ENCODE measurements at regions not wholly inside any gene's neighbourhood (a gene's known extent, or its start where the extent isn't known, plus 50 kb on each side); places are given as distances from the start of the nearest gene placed in this dataset.

DNA sequence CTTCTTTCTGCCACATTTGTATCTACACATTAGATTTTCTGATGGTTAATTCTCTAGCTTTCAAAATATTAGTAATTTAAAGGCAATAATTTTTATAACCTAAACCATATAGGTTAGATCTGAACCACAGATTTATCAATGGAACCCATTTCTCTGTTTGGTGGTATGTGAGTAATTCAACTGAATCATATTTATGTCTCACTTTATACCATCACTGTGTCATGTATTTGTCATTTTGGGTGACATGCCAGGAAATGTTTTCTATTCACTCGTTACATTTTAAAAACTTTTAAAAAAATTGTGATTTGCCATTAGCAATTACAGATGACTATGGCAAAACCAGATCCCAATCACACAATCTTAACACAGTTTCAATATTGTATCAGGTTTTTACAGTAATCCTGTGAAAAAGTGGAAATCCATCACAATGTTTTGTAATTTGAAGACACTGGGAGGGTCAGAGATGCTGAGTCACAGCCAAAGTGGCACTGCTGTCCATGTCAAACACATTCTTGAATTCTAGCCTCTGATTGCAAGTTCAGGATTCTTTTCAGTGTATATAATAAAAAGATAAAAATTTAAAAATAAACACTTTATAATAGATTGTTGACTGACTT lies 356.0 kb upstream of the RBMS3 start (continued):
- TF ChIP-seq HDAC6 (IDR thresholded peaks at IDR 0.05; ENCODE audit: low read depth, low read length) = no peak
- TF ChIP-seq CHD1 (IDR thresholded peaks at IDR 0.05; ENCODE audit: low read depth, low read length) = no peak
- TF ChIP-seq PHF8 (conservative IDR thresholded peaks at IDR 0.05; ENCODE audit: low read depth, low read length) = no peak
- no peak for TF ChIP-seq POLR2A (IDR thresholded peaks at IDR 0.05; ENCODE audit: control extremely low read depth in 1 of 2, low read depth in 2 of 2, low read length in 2 of 2)
- no peak for TF ChIP-seq YY1 (IDR thresholded peaks at IDR 0.05; ENCODE audit: low read depth, low read length)
- no peak for TF ChIP-seq NRF1 (IDR thresholded peaks at IDR 0.05; ENCODE audit: low read depth, low read length)
- TF ChIP-seq TBP (IDR thresholded peaks at IDR 0.05; ENCODE audit: low read depth, low read length) = no peak
- TF ChIP-seq, protein P1, sequence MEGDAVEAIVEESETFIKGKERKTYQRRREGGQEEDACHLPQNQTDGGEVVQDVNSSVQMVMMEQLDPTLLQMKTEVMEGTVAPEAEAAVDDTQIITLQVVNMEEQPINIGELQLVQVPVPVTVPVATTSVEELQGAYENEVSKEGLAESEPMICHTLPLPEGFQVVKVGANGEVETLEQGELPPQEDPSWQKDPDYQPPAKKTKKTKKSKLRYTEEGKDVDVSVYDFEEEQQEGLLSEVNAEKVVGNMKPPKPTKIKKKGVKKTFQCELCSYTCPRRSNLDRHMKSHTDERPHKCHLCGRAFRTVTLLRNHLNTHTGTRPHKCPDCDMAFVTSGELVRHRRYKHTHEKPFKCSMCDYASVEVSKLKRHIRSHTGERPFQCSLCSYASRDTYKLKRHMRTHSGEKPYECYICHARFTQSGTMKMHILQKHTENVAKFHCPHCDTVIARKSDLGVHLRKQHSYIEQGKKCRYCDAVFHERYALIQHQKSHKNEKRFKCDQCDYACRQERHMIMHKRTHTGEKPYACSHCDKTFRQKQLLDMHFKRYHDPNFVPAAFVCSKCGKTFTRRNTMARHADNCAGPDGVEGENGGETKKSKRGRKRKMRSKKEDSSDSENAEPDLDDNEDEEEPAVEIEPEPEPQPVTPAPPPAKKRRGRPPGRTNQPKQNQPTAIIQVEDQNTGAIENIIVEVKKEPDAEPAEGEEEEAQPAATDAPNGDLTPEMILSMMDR (IDR thresholded peaks at IDR 0.05; ENCODE audit: control extremely low read depth in 1 of 3, insufficient read depth in 1 of 3, low read depth in 1 of 3, low read length in 3 of 3) = no peak

Measured in H1 (cell line).